ENCODE measurements at regions not wholly inside any gene's neighbourhood (a gene's known extent, or its start where the extent isn't known, plus 50 kb on each side); places are given as distances from the start of the nearest gene placed in this dataset.

- 74 to 77% methylated on average over 5 of the region's 5 CpGs for WGBS, 2 donors
- Histone ChIP-seq H3K27me3 (no peaks in the 10 kb centered on the region), H3K4me3 (replicated peaks in 1 of 3) (no peak overlapping the region), H3K9me3 (no peaks in the 10 kb centered on the region), H3K27ac (no peak overlapping the region), H3K4me1 (no peaks in the 10 kb centered on the region), H3K36me3 (no peaks in the 10 kb centered on the region)
- DNase-seq, result no peak
- intact Hi-C loops (cut with DNase I), result no loop called here
- TF ChIP-seq POLR2A (IDR thresholded peaks at IDR 0.05), result no peak
- TF ChIP-seq CTCF (IDR thresholded peaks at IDR 0.05), result no peak
These were observed 1174.9 kb upstream of the AUTS2 start for GRCh38 chr7:68423356-68423755.

GRCh38 chr7:68424658-68425297 lies 1173.5 kb upstream of the AUTS2 start:
- no peak overlapping the region for H3K4me3 ChIP-seq (replicated peaks in 1 of 3)
- no peak for DNase-seq
- no peaks in the 10 kb centered on the region for H3K9me3 ChIP-seq
- intact Hi-C loops (cut with DNase I), result no loop called here
- no peaks in the 10 kb centered on the region for H3K27me3 ChIP-seq
- no peaks in the 10 kb centered on the region for H3K36me3 ChIP-seq
- TF ChIP-seq POLR2A (IDR thresholded peaks at IDR 0.05), result no peak
- TF ChIP-seq CTCF (IDR thresholded peaks at IDR 0.05), result no peak
- H3K4me1 ChIP-seq, result no peaks in the 10 kb centered on the region
- H3K27ac ChIP-seq, result no peak overlapping the region
- WGBS, 2 donors, result 86 to 89% methylated on average over 4 of the region's 4 CpGs

GRCh38 chr7:68425377-68425776 lies 1172.9 kb upstream of the AUTS2 start:
- no peaks in the 10 kb centered on the region for H3K4me1 ChIP-seq
- H3K27ac ChIP-seq, result no peak overlapping the region
- intact Hi-C loops (cut with DNase I), result no loop called here
- TF ChIP-seq POLR2A (IDR thresholded peaks at IDR 0.05) (no peak), CTCF (IDR thresholded peaks at IDR 0.05) (no peak)
- H3K36me3 ChIP-seq, result no peaks in the 10 kb centered on the region
- no peaks in the 10 kb centered on the region for H3K9me3 ChIP-seq
- no peak overlapping the region for H3K4me3 ChIP-seq (replicated peaks in 1 of 3)
- no peaks in the 10 kb centered on the region for H3K27me3 ChIP-seq
- WGBS, 2 donors, result 96 to 99% methylated on average over 6 of the region's 6 CpGs
- DNase-seq, result no peak

- Histone ChIP-seq H3K36me3 (no peaks in the 10 kb centered on the region), H3K9me3 (no peaks in the 10 kb centered on the region), H3K27me3 (no peaks in the 10 kb centered on the region), H3K27ac (no peak overlapping the region), H3K4me3 (replicated peaks in 1 of 3) (no peak overlapping the region), H3K4me1 (no peaks in the 10 kb centered on the region)
- intact Hi-C loops (cut with DNase I), result no loop called here
- TF ChIP-seq POLR2A (IDR thresholded peaks at IDR 0.05), result no peak
- no peak for TF ChIP-seq CTCF (IDR thresholded peaks at IDR 0.05)
- WGBS, 2 donors, result 82 to 89% methylated on average over 8 of the region's 8 CpGs
- DNase-seq, result no peak
These were observed 1168.7 kb upstream of the AUTS2 start for GRCh38 chr7:68429411-68430117.

GRCh38 chr7:68432585-68432984 lies 1165.7 kb upstream of the AUTS2 start:
- Histone ChIP-seq H3K36me3 (no peaks in the 10 kb centered on the region), H3K4me1 (no peaks in the 10 kb centered on the region), H3K4me3 (replicated peaks in 1 of 3) (no peak overlapping the region), H3K27ac (no peak overlapping the region), H3K9me3 (no peaks in the 10 kb centered on the region), H3K27me3 (no peaks in the 10 kb centered on the region)
- TF ChIP-seq CTCF (IDR thresholded peaks at IDR 0.05) (no peak), POLR2A (IDR thresholded peaks at IDR 0.05) (no peak)
- no peak for DNase-seq
- intact Hi-C loops (cut with DNase I), result no loop called here
- WGBS, 2 donors, result 78 to 83% methylated on average over 4 of the region's 4 CpGs
